HG03378 (cell line): ENCODE measurements at regions not wholly inside any gene's neighbourhood (a gene's known extent, or its start where the extent isn't known, plus 50 kb on each side); places are given as distances from the start of the nearest gene placed in this dataset.
A peak's percentile ranks its signal among the peaks of the same experiment; 100 is the strongest.

Experiments used
- ATAC-seq: cut with Tn5 transposase; IDR thresholded peaks from one replicate; pipeline ENCODE4 v1.9.1; 2021; ENCODE audit warnings: mild to moderate bottlenecking, moderate library complexity; ENCODE audit not compliant: unreplicated experiment

- ATAC-seq: no peak
Measured at GRCh38 chr2:66717218-66717905, 282.4 kb downstream of the MEIS1 start.

GRCh38 chr2:66717973-66718372 is 283.0 kb downstream of the MEIS1 start:
- ATAC-seq: no peak

- no peak for ATAC-seq
Measured at GRCh38 chr2:66721776-66722175, 286.9 kb downstream of the MEIS1 start.

- no peak for ATAC-seq
Measured at GRCh38 chr2:66724241-66724640, 289.3 kb downstream of the MEIS1 start.

DNA sequence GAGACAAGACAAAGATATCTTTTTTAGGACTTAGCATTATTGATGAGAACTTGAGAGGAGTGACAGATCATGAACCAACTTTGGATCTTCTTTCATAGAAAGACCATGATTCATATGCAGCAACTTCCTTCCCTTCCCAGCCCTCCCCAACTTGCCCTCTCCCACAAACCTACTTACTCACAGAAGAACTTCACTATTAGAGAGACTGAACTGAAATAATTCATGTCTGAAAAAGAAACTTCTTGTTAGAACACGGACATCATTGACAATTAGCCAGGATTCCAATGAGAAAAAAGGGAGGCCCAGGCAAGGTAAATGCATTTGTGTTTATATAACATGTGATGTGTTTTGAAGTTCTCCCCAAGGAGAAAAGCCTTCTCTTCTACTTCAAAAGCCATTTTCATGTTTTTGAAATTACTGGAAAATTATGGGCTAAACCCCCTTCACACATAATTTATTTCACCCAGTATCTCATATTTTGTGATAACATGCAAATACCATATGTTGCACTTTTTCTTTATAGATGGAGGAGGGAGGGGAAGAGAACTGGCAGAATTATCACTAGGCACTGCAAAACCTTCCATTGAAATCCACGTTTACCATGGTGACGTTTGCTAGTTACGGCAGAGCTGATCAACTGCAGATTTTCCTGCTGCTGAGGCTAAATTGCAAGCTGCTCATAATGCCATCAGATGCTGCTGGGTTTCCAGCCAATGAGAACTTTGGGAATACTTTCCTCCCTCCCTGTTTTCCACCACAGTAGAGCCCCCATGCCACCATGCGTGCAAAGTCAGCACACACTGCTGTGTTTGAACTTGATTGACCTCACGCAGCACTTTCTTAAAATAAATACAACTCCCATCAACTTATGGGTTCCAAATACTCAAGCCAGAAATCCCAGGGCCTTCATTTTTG is 294.7 kb downstream of the MEIS1 start:
- no peak for ATAC-seq

DNA sequence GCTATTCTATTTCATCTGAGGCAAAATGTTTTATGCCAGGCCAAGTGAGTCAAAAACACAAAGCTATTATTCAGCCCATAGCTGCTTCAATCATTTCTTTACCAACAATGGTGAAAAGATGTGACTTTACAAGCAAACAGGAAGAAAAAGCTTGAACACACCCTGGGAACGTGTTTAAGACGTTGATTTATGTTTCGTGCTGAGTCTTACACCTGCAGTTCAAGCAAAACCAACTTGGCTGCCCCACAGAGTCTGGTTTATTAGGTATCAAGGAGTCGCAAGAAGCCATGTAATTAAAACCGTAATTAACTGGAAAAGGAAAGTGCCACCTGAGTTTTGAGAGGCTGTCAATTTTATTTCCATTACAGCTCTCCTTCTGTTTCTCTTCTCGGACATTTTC is 295.5 kb downstream of the MEIS1 start:
- ATAC-seq: no peak

DNA sequence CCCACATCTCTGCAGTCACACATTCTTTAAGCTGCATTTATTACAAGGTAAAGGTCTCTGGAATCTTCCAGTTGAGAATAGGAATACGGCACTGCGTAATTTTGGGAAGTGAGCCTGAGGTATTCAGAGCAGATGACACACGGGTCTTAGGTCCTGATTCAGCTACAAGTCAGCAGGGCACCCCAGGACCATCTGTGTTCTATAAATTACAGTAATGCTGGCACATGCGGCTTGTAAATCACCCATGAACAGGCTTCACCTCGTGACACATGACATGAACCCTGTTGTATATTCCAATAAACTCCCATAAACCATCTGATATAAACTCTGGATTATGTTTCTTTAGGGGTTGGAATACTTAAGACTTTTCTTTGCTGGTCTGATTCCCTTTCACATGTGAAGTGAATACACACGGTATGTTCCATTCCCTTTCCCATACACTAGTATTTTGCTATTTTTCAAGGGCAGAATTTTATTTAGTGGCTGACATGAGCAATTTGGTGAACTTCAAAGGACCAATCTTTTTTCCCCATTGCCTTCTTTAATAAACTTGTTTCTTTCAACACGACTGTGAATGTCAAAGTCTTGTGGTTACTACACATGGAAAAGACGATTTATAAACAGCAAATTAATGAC is 298.6 kb downstream of the MEIS1 start:
- ATAC-seq: no peak

DNA sequence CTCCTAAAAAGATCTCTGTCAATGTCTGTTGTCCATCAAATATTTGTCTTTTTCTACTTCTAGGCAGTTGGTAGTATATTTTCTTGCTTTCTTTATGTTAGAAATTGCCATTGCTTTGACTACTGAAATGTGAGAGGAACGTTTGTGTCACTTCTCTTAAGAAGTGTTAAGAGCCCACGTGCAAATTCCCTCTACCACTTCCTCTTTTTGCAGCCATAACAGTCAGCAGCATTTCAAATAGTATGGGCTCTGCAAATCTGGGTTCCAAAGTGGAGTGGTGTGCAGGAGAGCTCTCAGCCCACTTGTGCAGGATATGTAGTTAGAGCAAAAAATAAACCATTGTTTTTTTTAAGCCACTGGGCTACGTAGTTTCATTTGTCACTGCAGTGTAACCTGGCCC is 314.0 kb downstream of the MEIS1 start:
- peak; percentile 59 for ATAC-seq

- ATAC-seq: no peak
Measured at GRCh38 chr2:66749566-66749965, 314.6 kb downstream of the MEIS1 start.

DNA sequence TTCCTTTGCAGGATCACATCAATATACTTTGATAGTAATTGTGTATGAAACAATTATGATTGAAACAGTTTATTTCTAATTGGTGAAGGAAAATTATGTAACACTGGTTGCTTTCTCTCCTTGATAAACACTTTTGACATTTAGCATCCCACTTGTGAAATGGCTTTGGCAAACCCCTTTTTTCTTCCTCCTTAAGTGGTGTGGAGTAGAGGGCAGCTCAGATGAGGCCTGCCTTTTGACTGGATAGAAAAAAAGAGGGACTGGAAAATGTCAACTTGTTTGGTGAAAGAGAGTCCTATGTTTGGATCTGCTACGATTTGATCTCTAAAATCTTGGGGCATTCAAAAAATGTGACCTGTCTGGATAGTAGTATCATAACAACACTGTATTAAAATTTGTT is 318.3 kb downstream of the MEIS1 start:
- ATAC-seq: no peak

DNA sequence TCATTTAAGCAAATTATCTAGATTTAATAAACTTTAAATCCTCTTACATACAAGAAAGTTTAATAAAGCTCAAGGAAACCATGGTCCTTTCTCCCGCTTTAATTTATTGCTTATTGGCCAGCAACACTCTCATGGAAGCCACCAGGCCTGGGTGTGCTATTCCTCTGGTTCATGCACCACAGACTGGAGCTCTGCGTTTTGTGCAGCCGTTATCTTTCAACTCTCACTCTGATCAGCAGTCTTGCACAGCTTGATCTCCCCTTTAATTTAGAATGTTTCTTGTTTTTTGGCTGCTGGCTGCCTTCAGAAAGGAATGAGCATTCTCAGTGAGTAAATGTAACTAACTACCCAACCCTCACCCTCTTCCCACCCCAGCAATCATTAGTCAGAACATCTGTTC is 318.7 kb downstream of the MEIS1 start:
- ATAC-seq: no peak

- no peak for ATAC-seq
Measured at GRCh38 chr2:66755974-66756373, 321.0 kb downstream of the MEIS1 start.

- ATAC-seq: no peak
Measured at GRCh38 chr2:66761826-66762225, 326.9 kb downstream of the MEIS1 start.

GRCh38 chr2:66762761-66763160 is 327.8 kb downstream of the MEIS1 start:
- ATAC-seq: no peak

DNA sequence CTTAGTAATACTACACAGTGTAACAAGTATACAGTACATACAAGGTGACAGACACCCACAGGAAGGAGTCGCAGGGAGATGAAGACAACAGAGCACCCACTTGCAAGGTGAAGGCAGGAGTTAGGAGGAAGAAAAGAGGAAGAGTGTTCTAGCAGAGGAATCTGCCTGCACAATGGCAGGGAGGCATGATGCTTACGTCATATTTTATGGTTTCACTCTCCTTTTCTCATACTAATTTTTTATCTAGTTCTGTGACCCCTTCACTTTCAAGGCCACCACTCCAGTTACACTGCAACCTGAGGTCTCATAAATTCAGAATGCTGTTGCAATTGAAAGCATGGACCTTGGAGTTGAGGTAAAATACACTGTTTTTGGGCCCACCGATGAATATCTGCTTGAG is 331.7 kb downstream of the MEIS1 start:
- no peak for ATAC-seq

- ATAC-seq: no peak
Measured at GRCh38 chr2:66771359-66771976, 336.5 kb downstream of the MEIS1 start.

DNA sequence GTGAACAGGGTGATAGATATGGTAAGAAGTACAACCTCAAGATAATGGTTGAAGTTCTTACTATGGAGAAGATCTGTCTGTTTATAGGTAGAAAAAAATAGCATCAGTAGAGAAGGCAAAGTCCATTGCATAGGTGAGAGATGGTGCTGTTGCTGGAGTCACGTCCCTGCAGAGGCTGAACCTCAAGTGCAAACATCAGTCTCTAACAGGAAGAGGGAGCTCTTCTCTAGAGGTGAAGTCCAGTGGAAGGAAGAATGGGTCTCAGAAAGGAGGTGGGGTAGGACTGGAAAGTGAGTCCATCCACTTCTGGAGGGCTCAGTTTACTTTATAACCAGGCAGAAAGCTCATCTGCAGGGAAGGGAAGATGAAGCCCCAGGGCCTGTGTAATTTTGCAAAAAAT is 337.7 kb downstream of the MEIS1 start:
- no peak for ATAC-seq

- ATAC-seq: no peak
Measured at GRCh38 chr2:66775730-66776422, 341.0 kb downstream of the MEIS1 start.

GRCh38 chr2:66781804-66782203 is 346.9 kb downstream of the MEIS1 start:
- ATAC-seq: no peak

GRCh38 chr2:66782780-66783361 is 347.9 kb downstream of the MEIS1 start:
- ATAC-seq: no peak
